ENCODE measurements at regions not wholly inside any gene's neighbourhood (a gene's known extent, or its start where the extent isn't known, plus 50 kb on each side); places are given as distances from the start of the nearest gene placed in this dataset.
A peak's percentile ranks its signal among the peaks of the same experiment; 100 is the strongest.
"Not testable (repeated sequence)": the region's sequence is repeated elsewhere in the genome, so short reads cannot be mapped to it uniquely, and the experiment has no call there.

DNA sequence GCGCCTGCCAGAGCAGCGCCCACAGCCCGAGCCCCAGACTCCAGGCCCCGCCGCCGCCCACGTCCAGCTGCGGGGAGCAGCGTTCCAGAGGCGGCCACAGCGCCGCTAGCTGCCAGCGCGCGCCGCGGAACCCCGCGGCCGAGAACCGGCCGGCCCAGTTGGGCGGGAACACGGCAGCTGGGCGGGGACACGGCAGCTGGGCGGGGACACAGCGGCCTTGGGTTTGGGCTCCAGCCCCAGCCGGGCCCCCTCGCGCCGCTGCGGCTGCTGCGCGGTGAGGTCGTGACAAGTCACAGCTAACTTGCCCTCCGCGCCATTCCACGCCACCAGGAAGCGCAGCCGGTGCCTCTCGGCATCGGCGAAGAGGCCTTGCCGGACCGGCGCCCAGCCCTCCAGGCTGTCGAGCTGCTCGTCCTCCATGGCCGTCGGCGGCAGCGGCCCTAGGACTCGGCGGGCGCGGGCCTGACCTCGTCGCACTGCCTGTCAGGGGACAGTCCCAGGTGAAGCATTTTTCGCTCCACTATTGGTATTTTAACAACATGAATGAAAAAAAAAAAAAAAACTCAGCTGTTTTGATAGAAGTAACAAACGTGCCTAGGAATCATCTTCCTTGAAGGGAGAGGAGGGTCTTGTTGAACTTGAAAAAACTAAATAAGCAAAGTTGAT, 56.6 kb upstream of the GOLGA8N start:
- peak; percentile 96 to 99 (median 98) for ATAC-seq (replicated peaks in 6 of 8)
- H3K4me1 ChIP-seq (replicated peaks in 1 of 2); in situ Hi-C loops (cut with MboI; ENCODE audit: low pct_unique_long_range_greater_than_20kb in 2 of 9, low sequenced_read_pairs in 9 of 9, unreplicated experiment in 9 of 9); H3K27ac ChIP-seq: not testable (repeated sequence)
- WGBS, 10 experiments, result no CpG with 5 or more reads among the region's 61 CpGs
- peak overlapping the region; percentile 37 to 46 (median 41) for H3K4me3 ChIP-seq

DNA sequence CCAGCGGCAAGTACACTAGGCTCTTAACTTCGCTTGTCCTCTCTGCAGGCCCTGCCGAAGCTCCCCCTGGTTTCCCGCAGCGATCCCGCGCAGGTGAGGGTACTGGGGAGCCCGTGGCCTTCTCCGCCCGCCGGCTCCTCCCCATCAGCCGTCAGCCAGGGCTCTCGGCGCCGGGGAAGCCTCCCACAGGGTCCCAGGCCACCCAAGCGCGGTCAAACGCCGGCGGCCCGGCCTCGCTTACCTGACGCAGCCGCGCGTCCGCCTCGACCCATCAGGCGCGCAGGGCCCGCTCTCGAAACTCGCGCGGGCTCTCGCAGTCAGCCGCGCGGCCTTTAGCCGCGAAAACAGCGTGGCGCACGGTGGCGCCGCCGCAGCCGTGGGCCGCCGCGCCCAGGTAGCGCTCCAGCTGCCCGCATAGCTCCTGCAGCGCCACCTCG, 57.2 kb upstream of the GOLGA8N start:
- H3K27ac ChIP-seq; H3K4me1 ChIP-seq (replicated peaks in 1 of 2); in situ Hi-C loops (cut with MboI; ENCODE audit: low pct_unique_long_range_greater_than_20kb in 2 of 9, low sequenced_read_pairs in 9 of 9, unreplicated experiment in 9 of 9); H3K4me3 ChIP-seq: not testable (repeated sequence)
- WGBS, 10 experiments, result no CpG with 5 or more reads among the region's 55 CpGs
- peak in 1 of 8 experiments; percentile 46 for ATAC-seq (replicated peaks in 6 of 8)

DNA sequence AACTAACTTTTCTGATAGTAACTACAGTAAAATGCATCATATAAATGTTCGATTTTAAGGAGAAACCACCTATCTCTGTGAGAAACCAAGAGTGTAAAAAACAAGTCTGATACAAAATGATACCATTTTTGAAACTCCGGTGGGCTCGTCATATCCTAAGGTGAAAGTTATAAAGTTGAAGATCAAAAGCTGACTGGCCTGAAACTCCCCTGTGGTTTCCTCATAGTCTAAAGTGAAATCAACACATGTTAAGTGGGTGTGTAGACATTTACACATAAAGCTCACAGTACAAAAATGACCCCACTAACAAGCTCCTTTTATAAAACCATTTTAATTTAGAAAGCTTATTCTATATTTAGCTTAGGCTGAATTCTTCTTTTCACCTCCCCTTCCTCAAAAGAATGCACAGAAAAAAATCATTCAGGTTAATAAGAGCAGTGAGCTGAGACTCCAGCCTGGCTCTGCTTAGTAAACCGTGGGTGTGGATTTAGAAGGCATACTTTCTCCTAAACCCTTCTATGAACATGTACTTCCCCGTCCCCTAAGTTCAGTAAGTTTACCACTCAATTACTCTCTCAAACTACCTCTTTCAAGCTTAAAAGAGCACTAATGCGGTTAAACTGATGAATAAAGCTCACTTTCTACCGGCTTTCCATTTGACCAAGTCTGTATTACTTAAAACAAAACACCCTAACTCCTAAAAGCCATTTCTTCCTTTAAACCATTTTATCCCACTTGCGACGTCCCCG, 57.9 kb upstream of the GOLGA8N start:
- whole genome bisulfite sequencing, 10 experiments, result no CpG with 5 or more reads among the region's 10 CpGs
- in situ Hi-C loops (cut with MboI; ENCODE audit: low pct_unique_long_range_greater_than_20kb in 2 of 9, low sequenced_read_pairs in 9 of 9, unreplicated experiment in 9 of 9); ATAC-seq (replicated peaks in 6 of 8): not testable (repeated sequence)

DNA sequence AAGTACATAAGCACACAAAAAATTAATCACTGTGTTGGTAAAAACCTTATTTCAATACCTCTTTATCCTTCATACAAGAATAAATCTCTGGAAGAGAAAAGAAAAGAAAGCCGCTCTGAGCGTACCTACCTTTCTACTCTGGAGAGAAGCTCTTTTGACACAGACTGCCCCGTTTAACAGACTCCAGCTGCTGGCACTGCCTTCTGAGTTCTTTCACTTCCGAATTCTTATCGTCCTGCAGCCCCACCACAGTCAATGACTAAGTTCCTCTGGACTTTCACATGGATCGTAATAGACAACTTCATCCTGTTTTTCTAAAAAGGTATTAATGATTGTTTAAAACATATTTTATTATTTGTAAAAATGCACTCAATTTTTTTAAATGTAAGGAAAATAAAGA, 67.5 kb upstream of the GOLGA8O start:
- H3K27ac ChIP-seq; H3K4me3 ChIP-seq; ATAC-seq (replicated peaks in 6 of 8); H3K4me1 ChIP-seq (replicated peaks in 1 of 2); in situ Hi-C loops (cut with MboI; ENCODE audit: low pct_unique_long_range_greater_than_20kb in 2 of 9, low sequenced_read_pairs in 9 of 9, unreplicated experiment in 9 of 9): not testable (repeated sequence)
- WGBS, 10 experiments, result no CpG with 5 or more reads among the region's 6 CpGs

More for the DNA sequence above, 57.9 kb upstream of the GOLGA8N start:
- not testable (repeated sequence) for H3K4me3 ChIP-seq; H3K27ac ChIP-seq; H3K4me1 ChIP-seq (replicated peaks in 1 of 2)

DNA sequence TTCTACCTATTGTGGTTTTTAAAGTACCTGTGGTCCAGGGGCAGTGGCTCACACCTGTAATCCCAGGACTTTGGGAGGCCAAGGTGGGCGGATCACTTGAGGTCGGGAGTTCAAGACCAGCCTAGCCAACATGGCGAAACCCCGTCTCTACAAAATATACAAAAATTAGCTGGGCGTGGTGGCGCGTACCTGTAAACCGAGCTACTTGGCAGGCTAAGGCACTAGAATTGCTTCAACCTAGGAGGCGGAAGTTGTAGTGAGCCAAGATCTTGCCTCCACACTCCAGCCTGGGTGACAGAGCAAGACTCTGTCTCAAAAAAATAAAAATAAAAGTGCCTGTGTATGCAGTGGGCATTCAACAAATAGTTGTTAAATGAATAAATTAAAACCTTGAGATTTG, 67.0 kb upstream of the GOLGA8O start:
- in situ Hi-C loops (cut with MboI; ENCODE audit: low pct_unique_long_range_greater_than_20kb in 2 of 9, low sequenced_read_pairs in 9 of 9, unreplicated experiment in 9 of 9); H3K4me3 ChIP-seq; H3K27ac ChIP-seq; H3K4me1 ChIP-seq (replicated peaks in 1 of 2); ATAC-seq (replicated peaks in 6 of 8): not testable (repeated sequence)
- WGBS, 10 experiments, result 88% methylated on average over 4 of the region's 9 CpGs; no CpG with 5 or more reads in 9 of the 10 experiments

DNA sequence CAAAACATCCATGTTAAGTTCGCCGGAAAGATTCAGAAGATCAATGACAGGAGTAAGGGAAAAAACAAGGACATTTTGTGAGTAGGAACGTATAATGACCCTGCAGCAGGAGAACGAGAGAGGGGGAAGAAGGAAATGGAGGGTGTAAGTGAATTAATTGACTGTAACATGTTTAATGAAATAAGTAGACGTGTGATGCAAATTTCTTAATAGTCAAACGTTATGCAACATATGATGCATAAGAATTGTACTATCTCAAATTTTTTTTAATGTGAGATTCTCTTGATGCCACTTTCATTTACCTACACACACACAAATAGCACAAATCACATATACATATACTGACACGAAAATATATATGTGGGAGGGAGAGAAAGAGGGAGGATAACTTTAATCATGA, 63.5 kb upstream of the GOLGA8O start:
- H3K4me1 ChIP-seq (replicated peaks in 1 of 2); ATAC-seq (replicated peaks in 6 of 8); H3K4me3 ChIP-seq; in situ Hi-C loops (cut with MboI; ENCODE audit: low pct_unique_long_range_greater_than_20kb in 2 of 9, low sequenced_read_pairs in 9 of 9, unreplicated experiment in 9 of 9); H3K27ac ChIP-seq: not testable (repeated sequence)
- no CpG with 5 or more reads among the region's 7 CpGs for WGBS, 10 experiments

DNA sequence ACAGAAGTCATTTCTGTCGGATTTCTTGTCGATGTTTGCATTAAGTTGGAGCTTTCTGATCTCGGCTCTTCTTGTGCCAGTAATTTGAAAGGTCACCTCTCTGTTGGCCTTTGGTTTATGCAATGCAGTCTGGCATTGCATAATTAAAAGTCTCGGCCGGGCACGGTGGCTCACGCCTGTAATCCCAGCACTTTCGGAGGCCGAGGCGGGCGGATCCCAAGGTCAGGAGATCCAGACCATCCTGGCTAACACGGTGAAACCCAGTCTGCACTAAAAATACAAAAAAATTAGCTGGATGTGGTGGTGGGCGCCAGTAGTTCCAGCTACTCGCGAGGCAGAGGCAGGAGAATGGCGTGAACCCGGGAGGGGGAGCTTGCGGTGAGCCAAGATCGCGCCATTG, 62.6 kb upstream of the GOLGA8O start:
- H3K27ac ChIP-seq; H3K4me3 ChIP-seq; ATAC-seq (replicated peaks in 6 of 8); in situ Hi-C loops (cut with MboI; ENCODE audit: low pct_unique_long_range_greater_than_20kb in 2 of 9, low sequenced_read_pairs in 9 of 9, unreplicated experiment in 9 of 9); H3K4me1 ChIP-seq (replicated peaks in 1 of 2): not testable (repeated sequence)
- 93 to 100% methylated on average over 3 to 7 of the region's 20 CpGs; no CpG with 5 or more reads in 8 of the 10 experiments for WGBS, 10 experiments

DNA sequence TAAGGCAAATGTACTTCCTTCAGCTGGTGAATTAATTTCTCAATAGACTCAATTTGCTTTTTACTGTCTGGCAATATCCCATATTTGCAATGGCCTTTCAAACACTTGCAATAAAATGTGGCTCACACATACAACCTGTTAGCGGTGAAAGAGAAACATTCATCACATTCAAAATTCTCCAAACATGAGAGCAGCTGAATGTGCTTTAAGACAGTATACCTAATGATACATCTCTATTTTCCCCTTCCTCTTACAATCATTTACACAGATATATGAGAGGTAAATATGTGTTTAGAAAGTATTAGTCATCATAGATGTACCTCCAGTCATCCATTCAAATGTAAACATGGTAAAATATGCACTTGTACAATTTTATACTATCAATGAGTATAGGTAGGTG, 61.5 kb upstream of the GOLGA8O start:
- ATAC-seq (replicated peaks in 6 of 8); H3K4me3 ChIP-seq; H3K4me1 ChIP-seq (replicated peaks in 1 of 2); in situ Hi-C loops (cut with MboI; ENCODE audit: low pct_unique_long_range_greater_than_20kb in 2 of 9, low sequenced_read_pairs in 9 of 9, unreplicated experiment in 9 of 9); H3K27ac ChIP-seq: not testable (repeated sequence)
- no CpG with 5 or more reads among the region's 1 CpG for WGBS, 10 experiments

DNA sequence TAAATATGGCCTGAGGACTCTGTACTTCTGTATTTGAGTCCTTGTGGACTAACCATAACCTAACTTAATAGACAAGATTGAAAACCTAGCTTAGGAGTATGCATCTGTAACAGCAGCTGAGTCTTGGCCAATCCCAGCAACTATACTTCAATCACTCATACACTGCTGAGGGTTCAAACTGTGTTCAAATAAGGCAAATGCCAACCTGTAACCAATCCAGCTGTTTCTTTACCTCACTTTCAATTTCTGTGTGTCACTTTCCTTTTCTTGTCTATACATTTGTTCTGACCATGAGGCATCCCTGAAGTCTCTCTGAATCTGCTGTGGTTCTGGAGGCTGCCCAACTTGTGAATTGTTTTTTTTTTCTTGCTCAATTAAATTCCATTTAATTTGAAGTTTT, 57.9 kb upstream of the GOLGA8O start:
- H3K27ac ChIP-seq; in situ Hi-C loops (cut with MboI; ENCODE audit: low pct_unique_long_range_greater_than_20kb in 2 of 9, low sequenced_read_pairs in 9 of 9, unreplicated experiment in 9 of 9); ATAC-seq (replicated peaks in 6 of 8); H3K4me1 ChIP-seq (replicated peaks in 1 of 2); H3K4me3 ChIP-seq: not testable (repeated sequence)

DNA sequence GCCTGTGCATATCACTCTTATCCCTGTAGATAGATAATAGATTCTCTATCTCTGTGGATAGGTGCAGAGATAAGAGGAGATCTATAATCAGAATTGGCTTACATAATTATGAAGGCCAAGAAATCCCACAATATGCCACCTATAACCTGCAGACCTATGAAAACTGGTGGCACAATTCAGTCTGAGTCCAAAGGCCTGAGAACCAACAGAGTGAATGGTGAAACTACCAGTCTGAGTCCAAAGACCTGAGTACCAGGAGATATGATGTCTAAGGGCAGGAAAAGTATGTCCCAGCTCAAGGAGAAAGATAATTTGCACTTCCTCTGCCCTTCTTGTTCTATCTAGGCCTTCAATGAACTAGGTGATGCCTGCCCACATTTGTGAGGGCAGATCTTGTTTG, 54.6 kb upstream of the GOLGA8O start:
- H3K4me3 ChIP-seq; ATAC-seq (replicated peaks in 6 of 8); H3K4me1 ChIP-seq (replicated peaks in 1 of 2); H3K27ac ChIP-seq; in situ Hi-C loops (cut with MboI; ENCODE audit: low pct_unique_long_range_greater_than_20kb in 2 of 9, low sequenced_read_pairs in 9 of 9, unreplicated experiment in 9 of 9): not testable (repeated sequence)

DNA sequence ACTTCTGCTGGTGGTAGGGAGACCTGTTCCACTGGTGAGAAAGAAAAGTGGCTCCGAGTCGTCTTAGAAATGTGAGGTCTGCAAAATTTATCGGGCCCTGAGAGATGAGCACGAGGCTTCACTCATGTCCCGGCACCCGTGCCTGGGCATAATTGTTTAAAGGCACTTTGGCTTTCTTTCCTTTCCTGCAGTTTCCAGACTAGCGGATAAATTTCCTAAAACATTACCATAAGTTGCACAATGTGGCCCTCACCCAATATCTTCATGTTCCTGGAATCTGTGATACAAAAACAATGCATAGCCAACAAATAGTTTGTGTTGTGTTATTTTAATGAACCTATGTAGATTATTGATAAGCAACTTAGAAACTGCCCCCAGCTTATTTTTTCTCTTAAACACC, 52.6 kb upstream of the GOLGA8O start:
- H3K4me3 ChIP-seq; H3K27ac ChIP-seq; H3K4me1 ChIP-seq (replicated peaks in 1 of 2); in situ Hi-C loops (cut with MboI; ENCODE audit: low pct_unique_long_range_greater_than_20kb in 2 of 9, low sequenced_read_pairs in 9 of 9, unreplicated experiment in 9 of 9): not testable (repeated sequence)
- WGBS, 10 experiments, result no CpG with 5 or more reads among the region's 7 CpGs
- ATAC-seq (replicated peaks in 6 of 8), result peak in 3 of 8 experiments; percentile 40 to 70 (median 65)

DNA sequence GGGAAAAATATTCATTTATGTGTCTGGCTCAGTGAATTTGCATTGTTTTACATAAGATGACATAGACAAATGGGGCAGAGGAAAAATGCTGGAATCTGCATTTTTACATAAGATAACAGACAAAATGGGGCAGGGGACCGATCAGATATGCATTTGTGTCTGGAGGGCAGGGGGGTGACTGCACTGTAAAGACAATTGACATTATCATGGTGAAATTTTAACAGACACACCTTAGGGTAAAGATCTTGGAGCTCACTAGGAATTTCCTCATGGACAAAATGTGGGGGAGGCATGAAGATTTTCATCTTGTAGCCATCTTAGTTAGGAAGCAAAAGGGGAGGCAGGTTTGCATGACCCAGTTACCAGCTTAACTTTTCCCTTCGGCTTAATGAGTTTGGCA, 51.4 kb upstream of the GOLGA8O start:
- no CpG with 5 or more reads among the region's 2 CpGs for WGBS, 10 experiments
- in situ Hi-C loops (cut with MboI; ENCODE audit: low pct_unique_long_range_greater_than_20kb in 2 of 9, low sequenced_read_pairs in 9 of 9, unreplicated experiment in 9 of 9); H3K4me3 ChIP-seq; H3K4me1 ChIP-seq (replicated peaks in 1 of 2); ATAC-seq (replicated peaks in 6 of 8); H3K27ac ChIP-seq: not testable (repeated sequence)

DNA sequence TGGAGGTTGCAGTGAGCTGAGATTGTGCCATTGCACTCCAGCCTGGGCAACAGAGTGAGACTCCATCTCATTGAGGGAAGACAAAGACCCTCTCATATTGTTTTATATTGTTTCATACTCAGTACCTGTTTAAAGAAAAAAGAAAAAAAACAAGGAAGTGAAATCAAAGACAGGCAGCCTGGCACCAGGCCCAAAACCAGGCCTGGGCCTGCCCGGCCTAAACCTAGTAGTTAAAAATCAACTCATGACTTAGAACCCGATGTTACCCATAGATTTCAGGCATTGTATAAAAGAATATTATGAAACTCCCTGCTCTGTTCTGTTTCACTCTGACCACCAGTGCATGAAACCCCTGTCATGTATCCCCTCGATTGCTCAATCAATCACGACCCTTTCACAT, 50.2 kb upstream of the GOLGA8O start:
- H3K27ac ChIP-seq; in situ Hi-C loops (cut with MboI; ENCODE audit: low pct_unique_long_range_greater_than_20kb in 2 of 9, low sequenced_read_pairs in 9 of 9, unreplicated experiment in 9 of 9); H3K4me3 ChIP-seq; ATAC-seq (replicated peaks in 6 of 8); H3K4me1 ChIP-seq (replicated peaks in 1 of 2): not testable (repeated sequence)
- no CpG with 5 or more reads among the region's 4 CpGs for WGBS, 10 experiments

Measured in motor neuron (in vitro differentiated cells).